HG03135 (cell line): ENCODE measurements at regions not wholly inside any gene's neighbourhood (a gene's known extent, or its start where the extent isn't known, plus 50 kb on each side); places are given as distances from the start of the nearest gene placed in this dataset.

ENCODE experiments used
- ATAC-seq: cut with Tn5 transposase; IDR thresholded peaks from one replicate; pipeline ENCODE4 v1.9.1; 2021; ENCODE audit warnings: mild to moderate bottlenecking, moderate library complexity; ENCODE audit not compliant: unreplicated experiment

DNA sequence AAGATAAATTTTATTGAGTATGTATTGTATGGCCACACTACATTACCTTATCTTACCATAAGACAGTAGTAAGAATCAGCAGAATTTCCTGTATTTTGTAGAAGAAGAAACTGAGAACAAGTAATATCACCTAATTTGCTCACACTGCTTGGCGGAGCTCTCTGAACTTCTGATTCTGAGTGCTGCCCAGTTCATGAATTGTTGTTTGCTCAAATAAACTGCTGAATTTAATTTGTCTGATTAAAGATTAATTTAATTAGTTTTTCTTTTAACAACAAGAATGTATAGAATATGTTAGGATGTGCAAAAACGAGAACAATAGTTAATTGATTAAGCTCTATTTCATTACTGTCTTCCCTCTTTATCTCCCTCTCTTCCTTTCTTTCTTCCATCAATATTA, 100.1 kb upstream of the ERBB4 start:
- ATAC-seq, result no peak

DNA sequence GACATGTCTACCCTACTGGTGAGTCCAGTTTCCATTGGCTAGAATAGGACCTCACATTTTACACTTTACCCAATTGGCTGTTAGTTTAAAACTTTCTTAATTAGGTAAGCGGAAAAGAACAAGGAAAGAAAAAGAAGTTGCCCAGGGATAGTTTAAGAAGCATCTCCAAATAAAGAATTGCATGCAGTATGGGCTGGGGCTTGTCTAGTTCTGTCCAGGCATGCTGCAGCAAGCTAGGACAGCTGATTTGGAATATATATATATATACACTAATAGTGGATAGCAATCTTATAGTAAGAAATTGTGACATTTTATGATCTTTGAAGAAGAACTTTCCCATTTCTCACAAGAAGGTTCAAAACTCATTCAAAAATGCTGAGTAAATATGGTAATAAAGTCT, 90.0 kb upstream of the ERBB4 start:
- no peak for ATAC-seq

DNA sequence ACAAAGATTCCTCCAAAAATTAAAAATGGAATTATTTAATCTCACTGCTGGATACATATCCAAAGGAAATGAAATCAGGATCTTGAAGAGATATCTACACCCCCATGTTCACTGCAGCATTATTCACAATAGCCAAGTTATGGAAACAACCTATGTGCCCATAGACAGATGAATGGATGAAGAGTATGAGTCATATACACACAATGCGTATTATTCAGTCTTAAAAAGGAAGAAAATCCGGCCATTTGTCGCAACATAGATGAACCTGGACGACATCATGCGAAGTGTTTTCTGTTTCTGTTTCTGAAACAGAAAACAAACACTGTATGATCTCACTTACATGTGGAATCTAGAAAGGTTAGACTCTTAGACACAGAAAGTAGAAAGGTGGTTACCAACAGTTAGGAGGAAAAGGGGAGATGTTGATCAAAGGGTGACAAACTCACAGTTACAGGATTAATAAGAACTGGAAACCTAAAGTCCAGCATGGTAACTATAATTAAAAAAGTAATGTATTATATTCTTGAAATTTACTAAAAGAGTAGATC, 87.8 kb upstream of the ERBB4 start:
- no peak for ATAC-seq

DNA sequence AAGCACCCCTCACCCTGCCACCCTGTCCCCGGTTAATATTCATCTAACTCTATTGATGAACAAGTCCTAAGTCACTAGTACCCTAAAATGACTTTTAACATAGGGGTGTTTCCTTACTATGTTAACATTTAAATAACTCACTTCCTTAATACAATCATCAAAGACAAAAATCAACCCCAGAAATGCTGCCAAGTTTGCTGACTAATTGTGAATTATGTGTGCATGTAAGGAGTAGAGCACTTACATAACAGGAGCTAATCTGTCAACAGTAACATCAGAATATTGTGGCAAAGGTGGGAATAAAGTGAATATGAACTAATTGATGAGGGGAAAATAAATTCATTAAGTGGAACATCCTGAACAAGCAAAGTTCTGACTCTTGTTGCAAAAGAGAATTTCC, 81.4 kb upstream of the ERBB4 start:
- no peak for ATAC-seq

DNA sequence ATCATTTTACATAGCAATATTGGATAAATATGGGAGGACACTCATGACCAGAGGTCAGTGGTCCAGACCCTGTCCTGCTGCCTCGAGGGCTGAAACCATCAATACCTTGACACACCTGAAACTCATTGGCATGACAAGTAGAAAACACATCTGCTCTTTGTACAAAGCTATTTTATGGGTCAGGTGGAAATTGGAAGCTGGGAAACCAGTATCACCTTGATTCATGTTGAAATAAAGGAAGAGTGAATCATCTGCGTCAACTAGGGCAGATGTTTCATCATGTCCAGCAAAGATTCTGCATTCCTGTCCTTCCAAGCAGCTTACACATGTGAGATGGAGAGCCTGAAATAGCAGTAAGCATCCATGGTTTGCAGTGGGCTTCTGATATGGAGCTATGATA, 80.0 kb upstream of the ERBB4 start:
- ATAC-seq, result no peak

DNA sequence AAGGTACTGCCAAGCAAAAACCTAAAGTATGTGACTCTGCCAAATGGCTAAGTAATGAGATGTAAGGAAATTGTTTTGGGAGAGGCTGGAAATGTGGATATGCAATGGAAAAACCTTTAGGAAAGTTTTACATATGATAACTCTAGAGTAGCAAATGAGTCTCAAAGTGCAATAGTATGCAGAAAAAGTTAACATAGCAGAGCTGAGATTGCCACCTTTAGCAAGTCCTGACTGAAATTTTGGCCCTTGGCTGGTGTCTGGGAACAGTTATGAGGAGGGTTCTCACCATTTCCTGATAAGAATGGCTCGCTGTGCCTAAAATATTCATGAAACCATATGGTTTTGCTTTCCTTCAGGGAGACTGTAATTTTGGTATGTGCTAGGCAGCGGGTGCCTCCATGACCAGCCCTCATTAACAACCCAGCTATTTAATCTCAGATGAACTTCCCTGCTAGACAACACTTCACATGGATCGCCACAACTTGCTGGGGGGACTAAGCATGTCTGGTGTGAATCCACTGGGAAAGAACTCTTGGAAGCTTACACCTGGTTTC, 72.3 kb upstream of the ERBB4 start:
- ATAC-seq, result no peak

DNA sequence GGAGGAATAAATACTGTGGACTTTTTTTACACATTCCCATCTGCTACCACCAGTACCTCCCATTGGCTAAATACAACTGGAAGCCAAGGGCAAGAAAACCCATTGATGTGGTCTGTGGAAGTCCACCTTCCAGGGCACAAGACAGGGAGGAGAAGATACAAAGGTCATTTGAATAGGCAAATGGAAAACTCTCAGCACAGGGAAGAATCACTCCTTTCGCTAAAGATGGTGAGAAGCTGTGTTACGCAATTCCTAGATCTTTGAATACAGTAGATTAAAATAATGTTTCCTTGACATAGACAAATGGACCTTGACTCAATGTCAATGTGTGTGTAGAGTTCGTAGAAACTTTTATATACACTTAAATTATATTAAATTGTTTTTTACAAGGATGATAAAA, 70.9 kb upstream of the ERBB4 start:
- no peak for ATAC-seq

DNA sequence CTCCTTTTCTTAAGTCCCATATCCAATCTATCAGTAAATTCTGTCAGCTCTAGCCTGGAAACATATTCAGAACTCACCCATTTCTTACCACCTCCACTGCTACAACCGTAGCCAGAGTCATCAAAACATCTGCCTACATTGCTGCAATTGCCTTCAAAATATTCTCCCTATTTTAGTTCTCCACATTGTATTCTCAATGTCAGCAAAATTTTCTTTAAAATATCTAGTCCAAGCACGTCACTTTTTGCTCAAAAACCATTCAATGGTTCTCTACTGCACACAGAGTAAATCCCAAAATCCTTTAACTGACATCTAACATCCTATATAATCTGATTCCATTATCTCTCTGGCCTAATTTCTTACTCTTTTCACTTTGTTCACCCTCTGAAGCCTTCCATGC, 68.5 kb upstream of the ERBB4 start:
- no peak for ATAC-seq

DNA sequence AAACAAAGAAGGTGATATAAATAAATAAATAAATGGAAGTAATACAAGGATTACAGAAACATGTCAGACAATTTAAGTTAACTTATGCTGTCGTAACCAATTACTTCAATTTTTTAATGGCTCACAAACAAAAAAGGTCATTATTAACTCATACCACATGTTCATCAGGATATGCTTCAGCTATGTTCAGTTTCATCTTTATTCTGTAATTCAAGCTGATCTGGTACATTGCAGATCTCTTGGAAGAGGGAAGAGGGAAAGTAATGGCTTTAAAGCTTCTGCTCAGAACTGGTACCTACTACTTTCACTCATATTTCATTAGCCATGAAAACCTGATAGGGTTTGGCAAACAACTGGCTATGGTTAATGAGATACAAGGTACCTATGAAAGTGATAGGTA, 67.6 kb upstream of the ERBB4 start:
- no peak for ATAC-seq

DNA sequence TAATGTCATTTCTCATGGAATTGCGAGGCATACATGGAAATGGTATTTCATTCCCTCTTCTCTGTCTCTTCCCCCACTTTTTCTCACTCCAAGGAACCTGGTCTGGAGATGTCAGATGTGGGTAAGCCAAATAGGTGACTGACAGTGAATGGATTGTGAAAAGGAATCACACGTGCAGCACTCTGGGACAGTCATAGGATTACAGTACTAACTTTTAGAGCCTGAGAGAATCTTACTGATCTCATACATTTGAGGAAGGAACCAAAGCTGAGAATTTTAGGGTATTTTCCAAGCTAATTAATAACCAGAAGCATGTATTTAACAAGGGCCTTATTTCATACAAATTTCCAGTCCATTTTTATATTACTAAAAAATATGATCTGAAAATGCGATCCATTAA, 58.1 kb upstream of the ERBB4 start:
- no peak for ATAC-seq

DNA sequence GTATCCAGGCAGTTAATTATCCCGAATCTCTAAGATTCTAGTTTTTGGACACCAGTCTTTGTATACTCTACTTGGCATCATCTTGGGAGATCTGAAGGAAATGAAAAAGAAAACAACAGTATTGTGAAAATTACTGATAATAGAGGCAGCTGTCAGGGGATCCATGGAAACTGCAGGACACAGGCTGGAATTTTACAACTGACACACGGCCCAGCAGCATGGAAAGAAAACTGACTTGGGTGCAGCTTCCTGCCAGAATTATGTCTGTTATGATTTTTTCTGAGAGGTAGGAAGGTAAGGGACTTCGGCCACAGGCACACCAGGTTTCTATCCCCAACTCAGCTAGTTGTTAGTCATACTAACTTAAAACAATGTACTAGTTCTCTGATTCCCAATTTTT, 57.7 kb upstream of the ERBB4 start:
- ATAC-seq, result no peak

DNA sequence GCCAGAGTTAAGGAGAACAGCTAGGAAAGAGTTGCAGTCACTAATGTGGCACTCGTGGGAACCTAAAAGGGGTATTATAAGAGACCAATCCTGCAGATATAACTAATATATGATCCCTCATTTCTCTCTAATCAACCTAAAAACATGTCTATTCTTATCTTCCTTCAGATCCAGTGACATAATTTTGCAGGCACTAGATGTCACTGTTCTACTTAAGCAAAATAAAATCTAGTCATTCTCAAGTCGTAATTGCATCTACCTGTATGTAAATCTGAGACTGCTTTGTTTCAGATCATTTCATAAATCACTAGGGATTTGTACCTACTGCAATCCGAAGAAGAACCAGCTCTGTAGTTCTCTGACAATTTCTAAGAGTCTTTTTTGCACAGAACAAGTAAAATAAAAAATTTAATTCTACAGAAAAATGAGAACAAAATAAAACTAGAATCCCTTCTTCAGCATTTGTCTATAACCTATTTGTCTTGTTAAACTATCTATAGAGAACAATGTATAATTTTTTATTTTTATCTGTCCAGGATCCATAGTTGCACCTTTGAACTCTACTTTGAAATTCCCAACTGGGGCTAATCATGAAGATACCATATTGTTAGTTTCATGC, 56.5 kb upstream of the ERBB4 start:
- ATAC-seq, result peak; percentile 50

DNA sequence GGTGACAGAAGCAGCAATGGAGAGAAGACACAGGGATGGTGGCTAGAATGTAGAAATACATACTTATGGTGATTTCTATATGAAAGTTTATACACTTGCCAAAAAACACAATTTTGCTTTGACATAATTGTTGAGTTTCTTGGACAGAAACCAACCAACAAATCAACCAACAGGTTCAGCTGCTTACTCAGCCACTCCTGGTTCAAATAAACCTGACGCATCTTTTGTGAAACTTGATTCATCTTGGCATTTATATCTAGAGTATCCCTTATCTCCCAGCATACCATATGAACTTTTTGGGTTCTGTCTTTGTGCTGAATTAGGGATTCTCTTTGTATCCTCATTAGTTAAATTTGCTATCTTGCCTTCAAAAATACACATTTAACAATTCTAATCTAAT, 54.1 kb upstream of the ERBB4 start:
- no peak for ATAC-seq
